AG09309 (cell line): ENCODE measurements at regions not wholly inside any gene's neighbourhood (a gene's known extent, or its start where the extent isn't known, plus 50 kb on each side); places are given as distances from the start of the nearest gene placed in this dataset.

Experiments used
- DNase-seq: peaks from one replicate; pipeline ENCODE4 v3.0.0-alpha.2; 2010; ENCODE audit warnings: low read depth
- H3K4me3 ChIP-seq: 2 replicates; pipeline ENCODE4 v1.5.1; 2011; ENCODE audit warnings: mild to moderate bottlenecking, low read depth, low read length, moderate library complexity; ENCODE audit not compliant: control insufficient read depth
- CTCF ChIP-seq: IDR thresholded peaks from 2 replicates; pipeline ENCODE4 v1.5.1; 2011; ENCODE audit warnings: mild to moderate bottlenecking, low read depth, low read length, inconsistent platforms; ENCODE audit not compliant: insufficient read depth, control insufficient read depth; ENCODE audit errors: missing control alignments

DNA sequence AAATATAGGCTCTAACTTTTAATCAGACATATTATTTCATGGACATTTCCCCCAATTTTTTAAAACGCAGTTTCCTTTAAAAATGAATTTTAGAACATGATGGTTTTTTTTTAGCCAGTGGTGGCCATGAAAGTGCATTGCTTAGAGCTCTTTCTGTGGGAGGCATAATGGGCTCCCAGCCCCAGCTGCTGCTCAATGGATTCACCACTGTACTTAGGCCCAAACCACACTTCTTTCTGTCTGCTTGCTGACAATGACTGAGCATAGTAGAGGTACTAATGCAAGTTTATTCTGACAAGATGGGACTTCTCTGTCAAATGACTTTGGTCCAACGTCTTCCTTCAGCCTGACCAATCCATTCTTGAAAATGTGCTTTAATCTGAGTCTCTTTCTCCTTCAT, 400.2 kb upstream of the GRIA3 start:
- no peak for DNase-seq
- no peak for TF ChIP-seq CTCF
- H3K4me3 ChIP-seq: no peak overlapping the region

- no peak for DNase-seq
- TF ChIP-seq CTCF: no peak
- no peak overlapping the region for H3K4me3 ChIP-seq
Measured at GRCh38 chrX:122787231-122787630, 396.8 kb upstream of the GRIA3 start.

DNA sequence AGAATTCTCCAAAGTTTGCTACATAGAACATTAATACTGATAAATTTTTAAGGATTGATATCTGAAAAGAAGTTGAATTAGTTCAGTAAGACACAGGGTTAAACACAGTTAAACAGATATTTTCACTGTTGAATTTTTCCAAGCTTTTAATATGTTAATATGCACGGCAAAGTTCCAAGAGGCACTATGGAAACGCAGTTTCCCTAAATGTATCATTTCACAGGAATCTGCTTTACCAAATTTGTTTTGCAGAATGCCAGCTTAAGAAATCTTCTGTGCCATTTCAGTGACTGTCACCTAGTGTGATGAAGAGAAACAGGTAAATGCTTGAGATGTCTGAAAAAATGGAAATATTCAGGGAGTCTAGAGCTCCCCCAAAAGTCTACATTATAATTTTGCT, 395.9 kb upstream of the GRIA3 start:
- TF ChIP-seq CTCF: no peak
- H3K4me3 ChIP-seq: no peak overlapping the region
- DNase-seq: no peak

DNA sequence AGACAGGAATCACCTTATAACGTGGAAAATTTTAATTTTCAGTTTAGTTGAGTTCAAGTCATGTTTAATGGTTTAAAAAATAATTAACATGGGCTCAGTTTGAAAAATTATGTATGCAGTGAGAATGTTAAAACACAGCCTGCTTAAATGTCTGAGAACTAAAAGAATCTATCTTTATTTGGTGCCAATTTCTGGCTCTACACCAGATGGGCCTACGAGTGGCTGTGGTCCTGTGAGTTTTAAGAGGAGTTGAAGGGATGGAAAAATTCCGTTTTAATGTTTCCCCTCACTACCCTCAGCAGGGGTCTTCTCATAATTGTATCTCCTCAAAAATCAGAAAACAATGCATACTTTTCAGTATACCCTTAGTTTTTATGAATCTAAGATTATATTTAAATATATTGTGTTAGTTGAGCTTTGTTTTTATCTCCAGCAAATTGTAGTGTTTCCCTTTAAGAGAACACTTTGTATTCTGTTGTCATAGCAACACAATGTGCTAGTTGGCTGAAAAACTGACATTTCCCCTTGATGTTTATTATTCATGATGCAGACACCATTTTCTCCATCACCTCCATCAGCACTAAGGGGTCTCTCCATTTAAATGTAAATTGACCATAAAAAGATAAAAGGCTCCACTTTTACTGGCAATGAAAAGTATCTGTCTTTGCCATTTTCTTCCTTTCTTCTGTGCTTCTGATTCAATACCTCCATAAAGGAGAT, 393.5 kb upstream of the GRIA3 start:
- no peak for TF ChIP-seq CTCF
- H3K4me3 ChIP-seq: no peak overlapping the region
- no peak for DNase-seq

- no peak for DNase-seq
- TF ChIP-seq CTCF: no peak
- no peak overlapping the region for H3K4me3 ChIP-seq
Measured at GRCh38 chrX:122813876-122814275, 370.2 kb upstream of the GRIA3 start.

GRCh38 chrX:122816288-122816687, 367.8 kb upstream of the GRIA3 start:
- no peak overlapping the region for H3K4me3 ChIP-seq
- no peak for DNase-seq
- TF ChIP-seq CTCF: no peak
